Hepatic stellate cell (primary cell): ENCODE measurements at regions not wholly inside any gene's neighbourhood (a gene's known extent, or its start where the extent isn't known, plus 50 kb on each side); places are given as distances from the start of the nearest gene placed in this dataset.
"Not testable (repeated sequence)": the region's sequence is repeated elsewhere in the genome, so short reads cannot be mapped to it uniquely, and the experiment has no call there.

Experiments used
- DNase-seq: peaks from one replicate; pipeline ENCODE4 v3.0.0; 2011; ENCODE audit warnings: low spot score

DNA sequence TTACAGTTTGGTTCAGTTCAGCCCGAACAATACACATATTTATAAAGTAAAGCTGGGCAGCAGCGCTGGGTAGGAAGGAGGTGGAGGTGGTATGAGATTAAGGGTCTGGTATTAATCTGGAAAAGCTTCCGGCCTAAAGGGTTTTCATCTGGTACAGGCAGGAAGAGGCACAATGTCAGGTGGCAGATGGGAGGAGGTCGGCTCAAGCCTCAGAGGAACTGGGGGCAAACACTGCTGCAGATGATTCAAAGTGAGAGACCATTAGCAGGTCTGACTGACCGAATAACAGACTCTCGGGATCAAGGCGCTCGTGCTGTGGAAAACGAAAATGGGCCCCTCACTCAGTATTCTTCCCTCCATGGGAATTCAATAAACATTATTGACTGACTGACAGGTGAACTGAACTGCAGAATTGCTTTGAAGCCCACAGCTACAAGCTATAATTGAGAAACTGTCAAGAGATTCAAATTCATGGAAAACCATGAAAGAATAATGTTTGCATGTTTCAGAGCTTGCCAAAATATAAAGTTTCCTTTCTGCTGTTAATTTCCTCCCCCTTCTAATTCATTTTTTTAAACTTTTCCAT lies 75.3 kb downstream of the TMEM167A start:
- DNase-seq = no peak

DNA sequence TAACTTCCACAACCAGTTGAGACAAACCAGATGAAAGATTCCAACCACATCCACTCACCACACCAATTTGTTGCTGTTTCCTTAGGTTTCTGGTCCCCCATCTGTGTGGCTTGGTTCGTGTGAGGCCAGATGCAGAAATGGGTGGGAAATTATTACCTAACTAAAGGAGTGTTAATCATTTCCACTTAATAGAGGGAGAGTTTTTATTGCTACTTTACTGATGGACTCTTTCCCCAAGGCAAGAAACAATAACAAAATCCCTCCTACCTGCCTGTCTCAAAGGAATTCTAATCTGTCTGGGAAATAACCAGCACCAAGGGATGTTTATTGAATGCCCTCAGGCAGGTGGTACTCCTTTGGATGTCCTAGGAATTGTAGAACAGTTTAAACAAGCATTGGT lies 76.3 kb downstream of the TMEM167A start:
- no peak for DNase-seq

DNA sequence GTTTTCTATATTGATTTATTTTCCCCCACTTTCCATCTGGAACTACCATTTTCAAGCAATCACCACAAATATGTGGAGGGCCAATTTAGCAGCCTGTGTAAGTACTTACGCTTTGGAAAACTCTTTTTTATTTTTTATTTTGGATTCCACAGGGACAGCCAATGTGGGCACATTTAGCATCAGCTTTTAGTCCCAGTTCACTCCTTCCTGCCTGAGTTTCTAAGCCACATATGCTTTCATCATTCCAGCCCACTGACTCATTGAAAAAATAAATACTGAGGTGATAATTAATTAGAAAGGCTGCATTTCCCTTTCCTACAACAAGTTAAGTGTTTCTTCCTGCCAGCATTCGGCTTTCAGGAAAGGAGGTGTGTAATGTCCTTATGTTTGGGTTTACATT lies 76.8 kb downstream of the TMEM167A start:
- DNase-seq = no peak

DNA sequence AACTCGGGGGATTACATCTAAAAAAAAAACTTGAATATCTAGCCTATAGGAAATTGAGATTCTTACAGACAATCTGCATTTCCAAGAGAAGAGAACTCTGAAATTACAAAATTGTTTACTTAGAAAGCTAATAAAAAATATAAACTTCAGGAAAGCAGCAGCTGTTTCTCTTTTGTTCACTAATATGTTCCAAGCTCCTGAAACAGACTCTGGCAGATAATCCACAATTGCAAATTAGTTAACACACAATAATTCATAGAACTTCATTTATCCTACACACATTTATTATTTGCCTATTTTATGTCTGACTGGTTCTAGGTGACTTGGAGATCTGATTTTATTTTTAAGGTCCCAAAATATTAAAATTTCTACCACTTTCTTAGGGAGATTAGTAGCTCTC lies 83.8 kb downstream of the TMEM167A start:
- DNase-seq = no peak

DNA sequence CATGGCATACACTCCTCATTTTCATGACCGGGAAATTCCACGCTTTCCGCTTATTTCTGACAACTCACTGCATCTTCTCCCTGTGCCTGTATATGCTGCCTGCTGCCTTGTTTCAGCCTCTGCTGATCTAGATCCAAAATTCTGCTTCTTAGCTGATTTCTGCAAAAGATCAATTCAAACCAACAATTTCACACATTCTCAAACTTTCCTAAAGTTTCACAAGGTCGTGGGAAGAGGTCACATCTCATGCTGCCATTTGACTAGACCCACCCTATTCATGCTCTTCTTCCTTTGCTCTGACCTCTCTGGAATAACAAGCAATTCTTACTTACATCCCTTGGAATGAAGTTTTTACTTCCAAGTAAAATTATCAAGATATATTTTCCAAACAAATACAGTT lies 84.5 kb downstream of the TMEM167A start:
- no peak for DNase-seq

DNA sequence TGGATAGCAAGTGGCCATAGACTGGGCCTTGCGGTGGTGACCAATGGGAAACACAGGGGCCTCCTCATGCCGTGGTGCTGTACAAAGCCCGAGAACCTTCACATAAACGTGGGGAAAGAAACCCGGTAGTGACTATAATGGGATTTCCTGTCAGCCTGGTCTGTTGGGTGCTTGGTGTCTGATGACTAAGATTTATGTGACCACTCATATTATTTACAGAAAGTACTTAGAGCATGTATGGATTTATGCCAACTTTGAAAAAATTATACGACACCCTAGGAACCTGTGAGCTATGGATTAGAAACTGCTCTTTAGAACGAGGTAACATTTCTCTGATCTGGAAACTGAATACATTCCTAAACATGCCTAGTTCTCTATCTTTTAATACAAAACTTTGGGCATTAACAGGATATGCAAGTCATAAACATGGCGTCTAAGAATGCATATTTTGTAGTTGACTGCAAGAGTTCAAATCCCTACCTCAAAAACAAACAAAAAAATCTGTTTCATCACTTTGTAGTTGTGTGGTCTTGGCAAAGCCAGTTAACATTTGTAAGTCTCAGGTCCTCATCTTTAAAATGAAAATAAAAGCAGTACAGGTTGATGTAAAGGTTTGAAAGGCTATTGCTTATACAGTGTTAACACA lies 85.4 kb downstream of the TMEM167A start:
- DNase-seq = peak; percentile 2

DNA sequence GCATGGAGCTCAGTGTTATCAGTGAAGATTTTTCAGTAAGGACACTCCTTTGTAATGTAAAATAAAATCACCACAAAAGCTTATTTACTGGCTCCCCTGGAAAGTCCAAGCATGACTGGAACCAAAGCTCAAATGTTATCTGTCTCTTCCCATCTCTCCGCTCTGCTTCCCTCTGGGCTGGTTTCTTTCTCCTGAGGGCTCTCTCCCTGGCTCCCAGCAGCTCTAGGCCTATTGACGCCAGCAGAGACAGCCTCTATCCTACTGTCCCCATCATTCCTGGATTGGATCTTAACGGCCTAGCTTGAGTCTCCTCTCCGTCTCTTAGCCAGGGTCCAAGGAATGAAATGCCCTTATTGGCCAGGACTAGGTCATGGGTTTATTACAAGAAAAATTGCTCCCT lies 86.1 kb downstream of the TMEM167A start:
- DNase-seq = no peak

DNA sequence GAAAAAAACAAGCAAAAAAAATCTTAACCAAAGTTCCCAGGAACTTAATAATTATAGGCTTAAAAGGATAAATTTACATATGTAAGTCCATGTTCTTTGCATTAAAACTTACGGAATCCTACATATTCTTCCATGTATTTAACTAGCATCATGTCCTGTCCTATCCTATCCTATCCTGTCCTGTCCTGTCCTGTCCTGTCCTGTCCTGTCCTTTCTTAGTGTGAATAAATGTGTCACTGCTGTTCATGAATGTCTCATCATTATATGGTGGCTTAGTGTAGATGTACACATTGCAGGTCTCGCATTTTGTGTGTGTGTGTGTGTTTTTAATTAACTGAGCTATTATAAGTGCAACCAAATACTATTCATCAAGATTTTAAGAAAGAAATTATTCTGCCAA lies 90.0 kb downstream of the TMEM167A start:
- no peak for DNase-seq

DNA sequence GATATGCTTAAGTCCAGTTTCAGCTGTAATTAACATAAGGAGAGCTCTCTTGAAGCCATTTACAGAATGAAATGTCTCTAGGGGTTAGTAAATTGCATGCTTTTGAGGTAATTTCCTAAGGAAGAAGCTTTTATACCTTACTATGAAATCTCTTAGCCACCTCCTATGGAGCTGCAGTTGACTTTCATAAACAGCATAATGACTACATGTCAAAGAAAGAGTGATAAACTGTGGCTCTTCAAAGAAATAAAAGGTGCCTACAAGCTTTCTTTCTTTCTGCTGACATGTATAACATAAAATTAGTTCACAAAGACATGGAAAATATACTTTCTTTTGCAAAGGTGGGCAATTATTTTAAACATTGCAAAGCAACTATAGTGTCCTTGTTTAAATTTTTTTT lies 90.8 kb downstream of the TMEM167A start:
- no peak for DNase-seq

DNA sequence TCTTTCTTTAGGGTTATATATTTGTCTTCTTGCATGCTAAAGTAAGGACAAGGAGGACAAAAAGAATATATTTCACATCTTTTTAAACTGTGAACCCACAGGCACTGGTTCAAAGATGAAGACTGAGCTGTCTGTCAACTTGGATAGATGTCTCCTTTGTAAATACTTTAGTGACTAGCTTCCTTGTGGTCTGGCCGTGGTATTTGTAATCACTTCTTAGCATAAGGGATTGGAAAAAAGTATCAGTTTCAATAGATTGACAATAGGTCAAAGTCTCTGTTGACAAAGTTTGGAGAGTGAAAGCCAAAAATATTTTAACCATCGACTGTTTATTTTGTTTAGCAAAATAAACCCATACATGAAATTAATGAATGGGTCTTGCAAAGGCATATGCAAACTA lies 91.4 kb downstream of the TMEM167A start:
- DNase-seq = no peak

DNA sequence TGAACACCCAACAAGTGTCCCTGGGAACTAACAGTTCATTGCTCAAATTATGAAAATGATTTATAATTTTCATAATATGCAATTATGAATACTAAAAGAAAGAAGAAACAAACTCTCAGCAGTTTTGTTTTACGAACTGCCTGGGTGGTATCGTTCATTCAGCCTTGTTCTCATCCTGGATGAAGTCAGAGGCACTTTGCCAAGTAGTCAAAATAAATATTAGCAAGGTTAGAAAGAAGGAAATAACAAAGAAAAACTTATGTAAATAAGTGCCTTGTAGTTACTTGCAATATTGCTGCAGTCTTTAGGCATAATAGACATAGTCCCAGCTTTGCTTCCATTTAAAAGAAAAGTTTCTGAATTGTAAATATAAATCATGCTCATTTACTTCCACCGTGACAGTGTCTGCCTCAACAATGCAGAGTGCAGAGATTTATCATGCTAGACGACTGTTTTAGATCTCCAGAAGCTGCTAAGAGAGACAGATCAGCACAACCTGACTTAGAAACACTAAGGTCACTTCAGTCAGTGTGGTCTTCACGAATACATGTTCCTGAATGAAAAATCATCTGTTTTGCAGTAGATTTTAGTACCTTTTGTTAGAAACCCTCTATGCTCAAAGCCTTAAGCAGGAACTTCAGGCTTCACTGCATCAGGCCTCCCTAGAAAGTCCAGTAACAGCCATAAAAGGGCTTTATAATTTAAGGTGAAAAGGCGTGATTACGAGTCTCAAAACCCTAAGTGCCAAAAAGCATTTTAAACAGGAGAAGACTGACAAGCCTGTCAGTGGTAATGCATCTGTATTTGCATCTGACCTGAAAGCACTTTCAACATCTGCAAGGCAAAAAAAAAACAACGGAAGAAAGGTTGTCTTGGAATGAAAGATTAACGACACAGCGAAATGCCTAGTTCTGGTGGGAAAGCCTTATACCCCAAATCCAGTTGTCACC lies 92.1 kb downstream of the TMEM167A start:
- no peak for DNase-seq

DNA sequence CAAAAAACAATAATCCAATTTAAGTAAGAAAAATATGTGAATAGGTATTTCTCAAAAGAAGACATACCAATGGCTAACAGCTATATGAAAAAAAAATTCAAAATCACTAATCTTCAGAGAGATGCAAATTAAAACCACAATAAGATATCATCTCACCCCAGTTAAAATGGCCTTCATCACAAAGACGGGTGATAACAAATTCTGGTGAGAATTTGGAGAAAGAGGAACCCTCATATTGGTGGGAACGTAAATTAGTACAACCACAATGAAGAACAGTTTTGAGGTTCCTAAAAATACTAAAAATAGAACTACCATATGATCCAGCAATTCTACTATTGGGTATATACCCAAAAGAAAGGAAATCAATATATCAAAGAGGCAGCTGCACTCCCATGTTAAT lies 94.3 kb downstream of the TMEM167A start:
- no peak for DNase-seq

DNA sequence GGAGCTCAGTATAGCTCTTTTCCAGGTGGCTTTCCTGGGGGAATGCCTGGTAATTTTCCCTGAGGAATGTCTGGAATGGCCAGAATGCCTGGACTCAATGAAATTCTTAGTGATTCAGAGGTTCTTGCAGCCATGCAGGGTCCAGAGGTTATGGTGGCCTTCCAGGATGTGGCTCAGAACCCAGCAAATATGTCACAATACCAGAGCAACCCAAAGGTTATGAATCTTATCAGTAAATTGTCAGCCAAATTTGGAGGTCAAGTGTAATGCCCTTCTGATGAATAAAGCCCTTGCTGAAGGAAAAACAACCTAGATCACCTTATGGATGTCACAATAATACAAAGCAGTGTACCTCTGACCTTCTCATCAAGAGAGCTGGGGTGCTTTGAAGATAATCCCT lies 100.3 kb downstream of the TMEM167A start:
- DNase-seq = not testable (repeated sequence)

DNA sequence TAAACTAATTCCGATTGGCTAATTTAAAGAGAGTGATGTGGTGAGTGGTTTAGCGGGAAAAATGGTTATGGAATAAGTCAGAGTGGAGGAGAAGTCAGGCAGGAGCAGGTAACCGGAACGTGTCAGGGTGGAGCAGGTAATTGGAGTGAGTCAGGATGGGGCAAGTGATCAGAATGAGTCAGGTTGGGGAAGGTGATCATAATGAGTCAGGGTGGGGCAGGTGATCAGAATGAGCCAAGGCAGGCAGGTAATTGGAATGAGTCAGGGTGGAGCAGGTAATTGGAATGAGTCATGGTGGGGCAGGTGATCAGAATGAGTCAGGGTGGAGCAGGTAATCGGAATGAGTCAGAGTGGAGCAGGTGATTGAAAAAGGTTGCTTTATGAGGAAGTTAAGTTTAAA lies 101.4 kb downstream of the TMEM167A start:
- no peak for DNase-seq

DNA sequence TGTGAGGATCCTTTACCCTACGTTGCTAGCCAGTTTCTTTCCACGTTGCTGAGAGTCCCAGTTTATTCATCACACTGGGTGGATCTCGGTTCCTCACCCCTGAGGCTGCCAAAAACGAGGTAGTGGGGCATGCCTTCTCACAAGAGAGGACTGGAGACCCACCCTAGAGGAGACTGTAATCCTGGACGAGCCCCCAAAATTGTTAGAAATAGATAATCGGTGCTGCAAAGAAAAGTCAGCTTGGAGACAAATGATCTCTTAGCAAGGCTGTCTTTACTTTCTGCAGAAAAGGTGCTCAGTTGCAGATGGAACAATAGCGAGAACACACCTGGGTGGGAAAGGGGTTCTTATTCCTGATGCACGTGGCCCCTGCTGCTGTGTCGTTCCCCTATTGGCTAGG lies 101.8 kb downstream of the TMEM167A start:
- no peak for DNase-seq

DNA sequence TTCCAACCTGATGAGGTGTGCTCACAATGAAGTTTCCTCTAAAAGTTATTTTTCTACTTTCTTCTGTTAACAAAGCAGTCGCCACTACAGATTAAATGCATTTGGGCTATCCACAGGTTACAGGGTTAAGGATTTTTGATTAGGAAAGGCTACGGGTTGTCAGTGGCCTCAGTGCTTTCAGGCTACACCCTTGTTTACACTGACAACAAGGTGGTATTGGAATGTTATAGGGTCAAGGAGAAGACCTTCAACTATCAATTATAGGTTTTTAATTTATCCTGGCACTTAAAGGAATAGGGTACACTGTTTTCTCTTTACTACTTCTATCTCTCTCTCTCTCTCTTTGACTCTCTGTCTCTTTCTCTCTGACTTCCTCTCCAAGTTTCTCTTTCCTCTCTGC lies 102.8 kb downstream of the TMEM167A start:
- DNase-seq = not testable (repeated sequence)

DNA sequence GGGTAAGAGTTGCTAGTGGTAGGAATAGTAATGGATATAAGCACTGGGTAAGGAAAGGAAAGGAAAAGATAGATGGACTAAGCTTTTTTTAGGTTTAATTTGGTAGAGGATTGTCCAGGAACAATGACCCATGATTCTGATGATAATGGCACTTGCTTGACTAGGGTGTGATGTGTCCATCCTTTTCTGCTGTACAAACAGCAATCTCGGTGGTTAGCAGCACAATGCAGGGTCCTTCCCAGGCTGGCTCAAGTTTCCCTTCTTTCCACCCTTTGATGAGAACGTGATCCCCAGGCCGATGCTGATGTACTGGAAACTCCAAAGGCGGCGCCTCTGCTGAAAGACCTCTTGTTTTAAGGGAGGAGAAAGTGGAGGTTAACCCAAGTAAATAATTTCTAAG lies 105.3 kb downstream of the TMEM167A start:
- no peak for DNase-seq

DNA sequence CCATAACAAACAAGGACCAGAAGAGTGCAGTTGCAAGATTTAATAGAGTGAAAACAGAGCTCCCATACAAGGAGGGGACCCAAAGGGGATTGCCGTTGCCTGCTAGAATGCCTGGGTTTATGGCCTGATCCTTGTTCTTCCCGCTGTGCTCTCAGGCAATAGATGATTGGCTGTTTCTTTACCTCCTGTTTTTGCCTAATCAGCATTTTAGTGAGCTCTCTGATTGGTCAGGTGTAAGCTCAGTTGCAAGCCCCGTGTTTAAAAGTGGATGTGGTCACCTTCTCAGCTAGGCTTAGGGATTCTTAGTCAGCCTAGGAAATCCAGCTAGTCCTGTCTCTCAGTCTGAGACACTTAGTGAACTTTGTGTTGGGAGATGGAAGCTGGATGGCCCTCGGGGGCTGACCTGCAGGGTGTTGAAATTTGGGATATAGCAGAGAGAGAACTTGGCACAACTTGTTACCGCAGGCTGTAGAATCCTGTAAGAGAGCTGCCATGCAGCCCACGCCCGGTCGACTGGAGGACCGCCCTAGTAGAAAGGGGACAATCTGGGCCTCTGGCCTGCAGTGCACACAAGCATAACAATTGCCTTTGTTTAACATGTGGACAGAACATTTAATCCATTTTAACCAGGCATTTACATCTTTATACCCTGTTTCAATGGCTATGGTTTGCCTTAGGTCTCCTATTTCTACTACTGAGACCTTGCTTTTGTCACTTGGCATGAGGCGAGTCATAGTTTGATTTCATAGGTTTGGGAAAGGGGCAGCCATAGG lies 106.0 kb downstream of the TMEM167A start:
- DNase-seq = not testable (repeated sequence)

DNA sequence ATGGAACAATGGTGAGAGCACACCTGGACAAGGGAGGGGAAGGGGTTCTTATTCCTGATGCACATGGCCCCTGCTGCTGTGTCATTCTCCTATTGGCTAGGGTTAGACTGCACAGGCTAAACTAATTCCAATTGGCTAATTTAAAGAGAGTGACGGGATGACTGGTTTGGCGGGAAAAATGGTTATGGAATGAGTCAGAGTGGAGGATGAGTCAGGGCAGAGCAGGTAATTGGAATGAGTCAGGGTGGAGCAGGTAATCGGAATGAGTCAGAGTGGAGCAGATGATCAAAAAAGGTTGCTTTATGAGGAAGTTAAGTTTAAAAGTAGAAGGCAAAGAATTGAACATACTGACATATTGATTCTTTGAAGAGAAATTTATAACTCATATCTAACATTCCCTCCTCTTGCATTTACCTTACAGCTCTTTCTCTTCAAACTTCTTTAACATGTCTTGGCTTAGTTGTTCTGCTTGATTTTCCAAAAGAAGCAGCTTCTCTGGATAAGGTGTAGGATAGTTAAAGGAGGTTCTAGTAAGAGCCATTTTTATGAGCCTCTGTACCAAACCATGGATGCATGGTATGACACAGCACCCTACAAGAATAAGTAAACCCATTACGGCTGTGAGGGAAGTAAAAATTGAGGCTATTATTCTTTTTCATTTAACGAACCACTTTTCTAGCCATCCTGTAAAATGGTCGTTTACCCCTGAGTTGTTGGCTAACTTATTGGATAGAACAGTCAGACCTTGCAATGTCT lies 107.8 kb downstream of the TMEM167A start:
- not testable (repeated sequence) for DNase-seq

DNA sequence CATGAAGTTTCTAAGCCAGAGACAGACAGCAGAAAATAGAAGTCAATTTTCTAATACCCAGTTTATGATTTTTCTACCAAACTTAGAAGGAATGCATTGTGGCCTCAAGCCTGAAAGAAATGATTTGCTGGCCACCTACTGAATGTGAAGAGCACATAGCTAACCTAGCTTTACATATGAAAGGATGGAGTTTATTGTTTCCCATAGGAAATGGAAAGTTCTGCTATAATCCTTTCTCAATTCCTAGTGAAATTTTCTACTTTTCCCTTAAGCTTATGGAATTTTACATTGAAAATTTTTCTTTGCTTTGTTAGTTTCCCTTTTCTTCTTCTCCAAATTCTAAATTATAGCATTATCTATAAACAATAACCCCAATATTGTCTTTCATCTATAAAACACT lies 110.1 kb downstream of the TMEM167A start:
- DNase-seq = no peak

DNA sequence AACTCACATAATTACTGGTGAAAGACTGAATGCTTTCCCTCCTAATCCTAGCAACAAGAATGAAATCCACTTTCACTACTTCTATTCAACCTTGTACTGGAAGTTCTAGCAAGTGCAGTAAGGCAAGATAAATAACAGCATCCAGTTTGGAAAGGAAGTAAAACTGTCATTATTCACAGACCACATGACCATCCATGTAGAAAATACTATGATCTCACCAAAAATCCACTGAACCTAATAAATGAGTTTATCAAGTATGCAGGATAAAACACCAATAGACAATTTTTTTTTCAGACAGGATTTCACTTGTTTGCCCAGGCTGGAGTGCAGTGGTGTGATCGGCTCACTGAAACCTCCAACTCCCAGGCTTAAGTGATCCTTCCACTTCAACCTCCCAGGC lies 117.7 kb downstream of the TMEM167A start:
- DNase-seq = no peak

DNA sequence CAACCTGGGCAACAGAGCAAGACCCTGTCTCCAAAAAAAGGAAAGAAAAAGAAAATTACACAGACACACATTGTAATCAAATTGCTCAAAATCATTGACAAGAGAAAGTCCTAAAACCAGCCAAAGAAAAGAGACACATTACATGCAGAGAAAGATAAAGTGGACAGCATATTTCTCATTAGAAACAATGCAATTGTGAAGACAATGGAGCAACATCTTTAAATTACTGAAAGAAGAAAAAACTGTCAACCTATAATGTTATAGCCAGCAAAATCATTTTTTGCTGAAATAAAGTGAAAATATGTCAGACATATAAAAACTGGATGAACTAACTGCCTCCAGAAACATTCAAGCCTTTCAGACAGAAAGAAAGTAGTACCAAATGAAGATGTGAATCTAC lies 120.6 kb downstream of the TMEM167A start:
- no peak for DNase-seq
